ENCODE measurements at regions not wholly inside any gene's neighbourhood (a gene's known extent, or its start where the extent isn't known, plus 50 kb on each side); places are given as distances from the start of the nearest gene placed in this dataset.

- no peaks in the 10 kb centered on the region for H3K79me2 ChIP-seq (replicated peaks; ENCODE audit: insufficient read depth)
- H3K36me3 ChIP-seq (ENCODE audit: insufficient read depth): no peaks in the 10 kb centered on the region
- Mint-ChIP-seq H3K27ac (no peak overlapping the region), H3K27me3 (ENCODE audit: insufficient read depth, low read depth, poor library complexity) (peaks cover 15% of the 10 kb centered on the region), H3K4me1 (peaks cover 15% of the 10 kb centered on the region), H3K4me3 (no peak overlapping the region), H3K9me3 (no peaks in the 10 kb centered on the region), H3K36me3 (ENCODE audit: low read depth) (no peaks in the 10 kb centered on the region)
- H3K4me3 ChIP-seq: no peak overlapping the region
- DNase-seq (ENCODE audit: low spot score) (no peak), ATAC-seq (no peak)
- TF ChIP-seq EZH2 (IDR thresholded peaks at IDR 0.05; ENCODE audit: low read depth, unreplicated experiment): no peak
- TF ChIP-seq ZNF331 (CRISPR knock-in tag; IDR thresholded peaks at IDR 0.05; ENCODE audit: low read depth): no peak
- no peak for TF ChIP-seq POLR2AphosphoS5 (IDR thresholded peaks at IDR 0.05; ENCODE audit: low read depth)
- H2AFZ ChIP-seq: no peak overlapping the region
- 0 out of 2 replicates have a peak, but pooled peaks cover 7% of the 10 kb centered on the region for H3K4me1 ChIP-seq (ENCODE audit: insufficient read depth)
- 0 out of 2 replicates have a peak, but pooled peaks cover 2% of the 10 kb centered on the region for H3F3A ChIP-seq (replicated peaks; ENCODE audit: low read depth)
- H4K20me1 ChIP-seq (replicated peaks; ENCODE audit: insufficient read depth): no peaks in the 10 kb centered on the region
- H3K4me2 ChIP-seq: no peak overlapping the region
- H3K27ac ChIP-seq (ENCODE audit: low read depth): no peak overlapping the region
- H3K27me3 ChIP-seq (ENCODE audit: insufficient read depth): no peaks in the 10 kb centered on the region; the same call in 1 of the 2 replicates
- no peaks in the 10 kb centered on the region for H3K9me2 ChIP-seq (ENCODE audit: insufficient read depth)
Observed at GRCh38 chr14:103228076-103228806, 105.0 kb downstream of the TNFAIP2 start.

GRCh38 chr14:103228866-103229265 lies 105.2 kb upstream of the EIF5 start:
- H3K4me3 ChIP-seq: no peak overlapping the region

GRCh38 chr14:103230021-103230420 lies 104.0 kb upstream of the EIF5 start:
- no peak for ATAC-seq
- Histone ChIP-seq H3K36me3 (ENCODE audit: insufficient read depth) (no peaks in the 10 kb centered on the region), H3K27me3 (ENCODE audit: insufficient read depth) (no peaks in the 10 kb centered on the region), H3K4me1 (ENCODE audit: insufficient read depth) (peaks cover under 1% of the 10 kb centered on the region; the same call in 1 of the 2 replicates), H3K4me2 (no peak overlapping the region), H3K27ac (ENCODE audit: low read depth) (no peak overlapping the region), H3K9me2 (ENCODE audit: insufficient read depth) (no peaks in the 10 kb centered on the region), H3K4me3 (no peak overlapping the region), H2AFZ (no peak overlapping the region), H3F3A (replicated peaks; ENCODE audit: low read depth) (0 out of 2 replicates have a peak, but pooled peaks cover 2% of the 10 kb centered on the region), H3K79me2 (replicated peaks; ENCODE audit: insufficient read depth) (no peaks in the 10 kb centered on the region), H4K20me1 (replicated peaks; ENCODE audit: insufficient read depth) (no peaks in the 10 kb centered on the region)
- no peak for DNase-seq (ENCODE audit: low spot score)
- H3K9me3 Mint-ChIP-seq: no peaks in the 10 kb centered on the region
- peaks cover 16% of the 10 kb centered on the region for H3K27me3 Mint-ChIP-seq (ENCODE audit: insufficient read depth, low read depth, poor library complexity)
- no peak overlapping the region for H3K4me3 Mint-ChIP-seq
- H3K4me1 Mint-ChIP-seq: peaks cover 6% of the 10 kb centered on the region; the same call in 2 of the 3 replicates
- no peaks in the 10 kb centered on the region for H3K36me3 Mint-ChIP-seq (ENCODE audit: low read depth)
- H3K27ac Mint-ChIP-seq: no peak overlapping the region
- TF ChIP-seq NANOG (IDR thresholded peaks at IDR 0.05; ENCODE audit: borderline replicate concordance) (no peak), ZNF462 (CRISPR knock-in tag; IDR thresholded peaks at IDR 0.05) (no peak), EZH2 (IDR thresholded peaks at IDR 0.05; ENCODE audit: low read depth, unreplicated experiment) (no peak), POLR2AphosphoS5 (IDR thresholded peaks at IDR 0.05; ENCODE audit: low read depth) (no peak), JUNB (IDR thresholded peaks at IDR 0.05; ENCODE audit: unreplicated experiment) (no peak), ZNF114 (CRISPR knock-in tag; IDR thresholded peaks at IDR 0.05) (no peak), STAT1 (IDR thresholded peaks at IDR 0.05; ENCODE audit: unreplicated experiment) (no peak), CREB1 (CRISPR knock-in tag; IDR thresholded peaks at IDR 0.05; ENCODE audit: low read depth) (no peak)

More at GRCh38 chr14:103228866-103229265, 105.2 kb upstream of the EIF5 start:
- Histone ChIP-seq H3K9me2 (ENCODE audit: insufficient read depth) (no peaks in the 10 kb centered on the region), H3F3A (replicated peaks; ENCODE audit: low read depth) (0 out of 2 replicates have a peak, but pooled peaks cover 2% of the 10 kb centered on the region), H3K36me3 (ENCODE audit: insufficient read depth) (no peaks in the 10 kb centered on the region), H3K27me3 (ENCODE audit: insufficient read depth) (no peaks in the 10 kb centered on the region), H2AFZ (no peak overlapping the region), H3K79me2 (replicated peaks; ENCODE audit: insufficient read depth) (no peaks in the 10 kb centered on the region), H3K4me2 (no peak overlapping the region), H4K20me1 (replicated peaks; ENCODE audit: insufficient read depth) (no peaks in the 10 kb centered on the region), H3K4me1 (ENCODE audit: insufficient read depth) (0 out of 2 replicates have a peak, but pooled peaks cover 7% of the 10 kb centered on the region), H3K27ac (ENCODE audit: low read depth) (no peak overlapping the region)
- TF ChIP-seq EZH2phosphoT487 (IDR thresholded peaks at IDR 0.05; ENCODE audit: unreplicated experiment): no peak
- Mint-ChIP-seq H3K4me3 (no peak overlapping the region), H3K4me1 (peaks cover 15% of the 10 kb centered on the region), H3K9me3 (no peaks in the 10 kb centered on the region), H3K27me3 (ENCODE audit: insufficient read depth, low read depth, poor library complexity) (peaks cover 13% of the 10 kb centered on the region), H3K27ac (no peak overlapping the region), H3K36me3 (ENCODE audit: low read depth) (no peaks in the 10 kb centered on the region)
- DNase-seq (ENCODE audit: low spot score) (no peak), ATAC-seq (no peak)

All from GM23338 (cell line).